ENCODE measurements at regions not wholly inside any gene's neighbourhood (a gene's known extent, or its start where the extent isn't known, plus 50 kb on each side); places are given as distances from the start of the nearest gene placed in this dataset.

DNA sequence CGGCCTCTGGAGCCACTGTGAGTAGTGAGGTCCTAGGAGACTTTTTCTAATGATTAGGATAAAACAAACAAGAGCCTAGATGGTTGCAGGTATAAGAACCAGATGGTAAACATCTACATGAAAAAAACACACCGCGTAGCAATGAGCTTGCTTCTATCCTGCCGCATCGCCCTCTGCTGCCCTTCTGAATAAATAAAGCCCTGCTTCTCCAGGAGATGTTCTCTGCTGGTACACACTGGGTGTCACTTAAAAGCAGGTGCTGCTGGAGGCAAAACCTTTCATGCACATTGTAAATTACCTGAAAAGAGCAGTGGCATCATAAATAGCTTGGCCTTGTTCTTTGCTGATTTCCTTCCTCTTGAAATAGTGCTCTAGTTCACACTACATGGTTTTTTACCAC is 164.4 kb upstream of the TOPAZ1 start:
- H3K79me2 ChIP-seq (ENCODE audit: control insufficient read depth, insufficient read depth, low read length): peaks cover 2% of the 10 kb centered on the region; the same call in 1 of the 2 replicates
- no peaks in the 10 kb centered on the region for H3K27me3 ChIP-seq (replicated peaks in 1 of 2; ENCODE audit: control insufficient read depth in 2 of 2, insufficient read depth in 2 of 2, low read length in 1 of 2)
- no TSS peak for BruUV-seq (replicated peaks)
- WGBS (ENCODE audit: insufficient coverage, insufficient replicate concordance, low lambda C conversion rate, missing lambda C conversion rate): 66% methylated on average over 5 of the region's 5 CpGs
- ATAC-seq (peak; percentile 50; the same call in 1 of the 3 replicates), DNase-seq (ENCODE audit: low read depth, low spot score) (no peak), FAIRE-seq (no peak)
- in situ Hi-C loops (cut with MboI) (no loop called here), intact Hi-C loops (cut with micrococcal nuclease; ENCODE audit: unreplicated experiment) (no loop called here)
- H3K4me3 ChIP-seq: no peak overlapping the region
- no peak overlapping the region for H3K4me2 ChIP-seq (ENCODE audit: control insufficient read depth, insufficient read depth)
- CTCF ChIA-PET: interaction anchor here (0.7 to 2.1 kb wide), 21 partner anchors 9 to 222 kb away, joined by 3 to 8 read pairs (median 3); no protein-coding TSS in a partner anchor
- no peak overlapping the region for H3K9ac ChIP-seq (ENCODE audit: control insufficient read depth, insufficient read depth, low read length)
- POLR2A ChIA-PET: no interaction called here
- H3K27ac ChIP-seq (ENCODE audit: control insufficient read depth, insufficient read depth): no peak overlapping the region
- no peaks in the 10 kb centered on the region for H3K9me3 ChIP-seq (replicated peaks; ENCODE audit: control insufficient read depth, insufficient read depth, low read length)
- no peak overlapping the region for H2AFZ ChIP-seq (ENCODE audit: control insufficient read depth, low read depth, low read length)
- H3K36me3 ChIP-seq (ENCODE audit: control insufficient read depth in 2 of 2, insufficient read depth in 2 of 2, low read length in 1 of 2): no peaks in the 10 kb centered on the region
- no peaks in the 10 kb centered on the region; the same call in 1 of the 2 replicates for H3K4me1 ChIP-seq (ENCODE audit: control insufficient read depth, insufficient read depth, low read length)
- RAD21 ChIA-PET (ENCODE audit: unreplicated experiment): interaction anchor here (1.0 to 1.2 kb wide), 2 partner anchors 76 to 81 kb away, joined by 3 to 4 read pairs; no protein-coding TSS in a partner anchor
- SMC1A ChIA-PET (ENCODE audit: uncharacterized antibody, unreplicated experiment): interaction anchor here (0.6 to 2.1 kb wide), 9 partner anchors 9 to 80 kb away, joined by 3 to 11 read pairs (median 3); no protein-coding TSS in a partner anchor
- no peaks in the 10 kb centered on the region for H4K20me1 ChIP-seq (ENCODE audit: control insufficient read depth, insufficient read depth)
- TF ChIP-seq GATAD2B (conservative IDR thresholded peaks at IDR 0.05; ENCODE audit: low read depth) (no peak), NR2F1 (conservative IDR thresholded peaks at IDR 0.05) (no peak), EED (IDR thresholded peaks at IDR 0.05; ENCODE audit: low read depth) (no peak), ZBTB40 (IDR thresholded peaks at IDR 0.05; ENCODE audit: borderline replicate concordance) (no peak), SPI1 (IDR thresholded peaks at IDR 0.05; ENCODE audit: borderline replicate concordance, insufficient read depth, low read depth, low read length) (no peak), CBX5 (IDR thresholded peaks at IDR 0.05; ENCODE audit: low read depth) (no peak), NBN (IDR thresholded peaks at IDR 0.05) (no peak), PAX5 (IDR thresholded peaks at IDR 0.05; ENCODE audit: borderline replicate concordance, low read depth, low read length) (no peak), RAD51 (IDR thresholded peaks at IDR 0.05) (no peak), FOS (IDR thresholded peaks at IDR 0.05; ENCODE audit: borderline replicate concordance, extremely low read depth, insufficient read length) (no peak), FOXK2 (IDR thresholded peaks at IDR 0.05) (no peak), ATF3 (IDR thresholded peaks at IDR 0.05; ENCODE audit: borderline replicate concordance, extremely low read depth, low read depth, low read length) (no peak), SMC3 (IDR thresholded peaks at IDR 0.05; ENCODE audit: borderline replicate concordance, low read length) (peak; percentile 50; the same call in 1 of the 2 replicates), MTA3 (IDR thresholded peaks at IDR 0.05; ENCODE audit: borderline replicate concordance, low read length) (no peak), CREM (IDR thresholded peaks at IDR 0.05; ENCODE audit: low read depth) (no peak), EP300 (IDR thresholded peaks at IDR 0.05; ENCODE audit: borderline replicate concordance in 1 of 2, control insufficient read depth in 1 of 2, low read depth in 2 of 2, low read length in 2 of 2) (no peak), CTCF (IDR thresholded peaks at IDR 0.05 in 2 of 3, conservative IDR thresholded peaks at IDR 0.05 in 1 of 3; ENCODE audit: control insufficient read depth in 2 of 3, extremely low read depth in 1 of 3, insufficient read depth in 1 of 3, low read depth in 3 of 3, low read length in 3 of 3) (peak; percentile 13 to 29 (median 16); a peak in 4 of 6 replicates)
- TF ChIP-seq, protein P1, sequence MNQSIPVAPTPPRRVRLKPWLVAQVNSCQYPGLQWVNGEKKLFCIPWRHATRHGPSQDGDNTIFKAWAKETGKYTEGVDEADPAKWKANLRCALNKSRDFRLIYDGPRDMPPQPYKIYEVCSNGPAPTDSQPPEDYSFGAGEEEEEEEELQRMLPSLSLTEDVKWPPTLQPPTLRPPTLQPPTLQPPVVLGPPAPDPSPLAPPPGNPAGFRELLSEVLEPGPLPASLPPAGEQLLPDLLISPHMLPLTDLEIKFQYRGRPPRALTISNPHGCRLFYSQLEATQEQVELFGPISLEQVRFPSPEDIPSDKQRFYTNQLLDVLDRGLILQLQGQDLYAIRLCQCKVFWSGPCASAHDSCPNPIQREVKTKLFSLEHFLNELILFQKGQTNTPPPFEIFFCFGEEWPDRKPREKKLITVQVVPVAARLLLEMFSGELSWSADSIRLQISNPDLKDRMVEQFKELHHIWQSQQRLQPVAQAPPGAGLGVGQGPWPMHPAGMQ (IDR thresholded peaks at IDR 0.05; ENCODE audit: borderline replicate concordance): no peak
